Effector memory CD8-positive, alpha-beta T cell (primary cell): ENCODE measurements at regions not wholly inside any gene's neighbourhood (a gene's known extent, or its start where the extent isn't known, plus 50 kb on each side); places are given as distances from the start of the nearest gene placed in this dataset.
"Not testable (repeated sequence)": the region's sequence is repeated elsewhere in the genome, so short reads cannot be mapped to it uniquely, and the experiment has no call there.

Experiments used
- ATAC-seq: fragments of 150-1000 bp; cut with Tn5 transposase; replicated peaks from 2 replicates; pipeline ENCODE4 v1.10.0; 2021; ENCODE audit warnings: mild to moderate bottlenecking, moderate library complexity
- DNase-seq, 3 experiments: peaks; one replicate each; pipeline ENCODE4 v3.0.0; 2021
- H3K27ac Mint-ChIP-seq, 2 donors: one replicate each; pipeline ENCODE4 v1.8.0; 2022; ENCODE audit warnings: mild to moderate bottlenecking in 2 of 2, mixed read lengths in 2 of 2, moderate library complexity in 2 of 2
- H3K27me3 Mint-ChIP-seq, 2 donors: one replicate each; pipeline ENCODE4 v1.8.0; 2022; ENCODE audit warnings: mixed read lengths in 2 of 2
- H3K36me3 Mint-ChIP-seq: one replicate; pipeline ENCODE4 v1.8.0; 2022; ENCODE audit warnings: mild to moderate bottlenecking, moderate library complexity, mixed read lengths; ENCODE audit not compliant: insufficient read depth
- H3K4me1 Mint-ChIP-seq, 2 donors: one replicate each; pipeline ENCODE4 v1.8.0; 2022; ENCODE audit warnings: low read depth in 2 of 2, mixed read lengths in 2 of 2
- H3K4me3 Mint-ChIP-seq, 2 donors: one replicate each; pipeline ENCODE4 v1.8.0; 2022; ENCODE audit warnings: mild to moderate bottlenecking in 2 of 2, mixed read lengths in 2 of 2, moderate library complexity in 2 of 2
- H3K9me3 Mint-ChIP-seq, 2 donors: one replicate each; pipeline ENCODE4 v1.8.0; 2022; ENCODE audit warnings: mixed read lengths in 2 of 2

DNA sequence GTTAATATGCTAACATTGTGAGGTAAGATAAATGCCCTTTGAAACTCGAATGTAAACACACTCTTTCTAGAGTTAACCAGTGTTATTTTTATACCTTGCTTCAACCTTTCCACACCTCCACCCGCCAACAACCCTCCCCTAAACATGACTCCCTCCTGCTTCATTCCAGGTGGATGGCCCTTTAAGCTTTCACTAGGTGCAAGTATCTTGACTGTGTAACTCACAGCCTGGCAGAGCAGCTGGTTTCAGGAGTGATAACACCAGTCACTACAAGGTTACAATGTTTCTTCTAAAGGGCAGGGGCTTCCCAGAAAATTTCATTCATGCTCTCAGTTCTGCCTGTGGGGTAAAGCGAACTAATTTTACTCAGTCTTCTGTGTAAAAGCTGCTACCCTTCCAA, 318.1 kb upstream of the FRG1 start:
- not testable (repeated sequence) for DNase-seq, H3K27me3 Mint-ChIP-seq, ATAC-seq, H3K4me3 Mint-ChIP-seq, H3K36me3 Mint-ChIP-seq, H3K27ac Mint-ChIP-seq, H3K9me3 Mint-ChIP-seq, H3K4me1 Mint-ChIP-seq

DNA sequence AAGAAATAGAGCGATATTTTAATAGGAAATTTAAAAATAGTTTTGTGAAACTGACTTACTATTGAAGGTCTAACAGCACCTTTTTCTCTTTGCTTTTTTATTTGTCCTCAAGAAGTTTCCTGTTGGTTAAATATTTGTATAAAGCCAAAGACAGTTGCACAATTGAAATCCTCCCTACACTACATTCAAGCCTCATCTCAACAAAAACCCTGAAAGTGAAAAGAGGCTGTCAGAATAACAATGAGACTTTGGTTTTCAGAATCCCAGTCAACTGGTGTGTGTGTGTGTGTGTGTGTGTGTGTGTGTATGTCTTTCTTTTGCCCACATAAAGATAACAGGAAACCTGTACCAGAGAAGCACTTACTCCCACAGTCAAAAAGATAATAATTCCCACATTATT, 313.6 kb upstream of the FRG1 start:
- H3K4me3 Mint-ChIP-seq, ATAC-seq, H3K36me3 Mint-ChIP-seq, H3K4me1 Mint-ChIP-seq, H3K27ac Mint-ChIP-seq, DNase-seq, H3K9me3 Mint-ChIP-seq, H3K27me3 Mint-ChIP-seq: not testable (repeated sequence)

DNA sequence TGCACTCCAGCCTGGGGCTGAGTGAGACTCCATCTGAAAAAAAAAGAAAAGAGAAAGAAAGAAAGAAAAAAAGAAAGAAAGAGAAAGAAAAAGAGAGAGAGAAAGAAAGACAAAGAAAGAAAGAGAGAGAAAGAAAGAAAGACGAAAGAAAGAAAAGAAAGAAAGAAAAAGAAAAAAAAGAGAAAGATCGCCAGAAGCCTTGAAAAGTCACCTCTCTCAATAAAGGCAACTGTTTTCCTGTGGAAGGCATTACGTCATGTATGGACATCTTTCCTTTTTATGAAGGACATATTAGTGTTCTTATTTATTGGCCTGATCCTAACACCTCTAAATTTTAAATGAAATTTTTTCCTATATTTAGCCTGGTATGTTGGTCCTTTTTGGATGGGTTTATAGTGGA, 310.9 kb upstream of the FRG1 start:
- H3K9me3 Mint-ChIP-seq, H3K4me1 Mint-ChIP-seq, H3K27me3 Mint-ChIP-seq, H3K4me3 Mint-ChIP-seq, DNase-seq, H3K36me3 Mint-ChIP-seq, H3K27ac Mint-ChIP-seq, ATAC-seq: not testable (repeated sequence)

DNA sequence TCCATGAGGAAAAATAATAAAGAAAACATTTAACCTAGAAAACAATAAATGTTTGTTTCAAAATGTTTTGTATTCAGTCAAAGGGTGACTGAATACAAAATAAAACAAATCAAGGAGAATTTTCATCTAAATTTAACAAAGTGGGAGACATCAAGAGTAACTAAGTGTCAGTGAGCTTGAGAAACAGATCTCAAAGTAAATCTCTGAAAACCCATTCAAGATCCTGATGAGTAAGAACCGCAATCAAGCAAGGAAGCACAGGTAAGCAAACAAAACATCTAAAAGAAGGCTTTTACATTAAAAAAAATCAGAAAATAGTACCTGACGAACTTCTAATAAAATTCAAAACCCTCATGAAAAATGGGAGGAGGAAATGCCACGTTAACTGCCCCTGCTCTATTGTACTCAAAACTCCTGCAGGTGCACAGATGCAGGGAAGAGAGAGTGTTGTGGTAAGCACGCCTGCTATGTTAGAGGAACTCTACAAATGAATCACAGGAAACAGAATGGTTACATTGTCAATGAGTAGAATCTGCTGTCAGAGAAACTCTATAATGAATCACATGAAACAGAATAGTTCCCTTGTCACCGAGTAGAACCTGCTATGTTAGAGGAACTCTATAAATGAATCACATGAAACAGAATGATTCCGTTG, 309.6 kb upstream of the FRG1 start:
- H3K4me1 Mint-ChIP-seq, H3K27ac Mint-ChIP-seq, H3K9me3 Mint-ChIP-seq, DNase-seq, H3K4me3 Mint-ChIP-seq, H3K36me3 Mint-ChIP-seq, H3K27me3 Mint-ChIP-seq, ATAC-seq: not testable (repeated sequence)

DNA sequence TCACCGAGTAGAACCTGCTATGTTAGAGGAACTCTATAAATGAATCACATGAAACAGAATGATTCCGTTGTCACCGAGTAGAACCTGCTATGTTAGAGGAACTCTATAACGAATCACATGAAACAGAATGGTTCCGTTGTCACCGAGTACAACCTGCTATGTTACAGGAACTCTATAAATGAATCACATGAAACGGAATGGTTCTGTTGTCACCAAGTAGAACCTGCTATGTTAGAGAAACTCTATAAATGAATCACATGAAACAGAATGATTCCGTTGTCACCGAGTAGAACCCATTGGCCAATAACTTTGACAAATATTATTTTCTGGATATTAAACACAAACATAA, 309.1 kb upstream of the FRG1 start:
- not testable (repeated sequence) for H3K4me1 Mint-ChIP-seq, ATAC-seq, DNase-seq, H3K4me3 Mint-ChIP-seq, H3K9me3 Mint-ChIP-seq, H3K27me3 Mint-ChIP-seq, H3K36me3 Mint-ChIP-seq, H3K27ac Mint-ChIP-seq

DNA sequence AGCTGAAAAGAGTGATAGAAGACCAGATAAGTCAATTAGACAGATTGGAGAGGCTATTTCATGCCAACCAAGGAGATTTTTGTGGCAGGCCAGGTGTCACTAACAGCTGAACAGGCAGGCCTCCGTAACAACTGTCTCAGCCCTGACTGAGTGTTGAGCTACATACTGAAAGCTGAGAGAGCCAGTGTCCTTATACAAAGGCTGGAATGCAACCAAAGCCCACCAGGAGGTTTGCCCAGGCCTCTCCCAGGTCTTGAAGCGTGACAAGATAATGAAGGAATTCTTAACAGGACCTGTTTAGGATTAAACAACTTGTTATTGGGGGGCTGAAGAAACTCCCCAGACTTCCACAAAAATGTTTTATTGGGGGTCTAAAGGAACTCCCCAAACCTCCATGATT, 290.2 kb upstream of the FRG1 start:
- not testable (repeated sequence) for ATAC-seq, H3K36me3 Mint-ChIP-seq, H3K27me3 Mint-ChIP-seq, H3K4me1 Mint-ChIP-seq, DNase-seq, H3K4me3 Mint-ChIP-seq, H3K27ac Mint-ChIP-seq, H3K9me3 Mint-ChIP-seq

DNA sequence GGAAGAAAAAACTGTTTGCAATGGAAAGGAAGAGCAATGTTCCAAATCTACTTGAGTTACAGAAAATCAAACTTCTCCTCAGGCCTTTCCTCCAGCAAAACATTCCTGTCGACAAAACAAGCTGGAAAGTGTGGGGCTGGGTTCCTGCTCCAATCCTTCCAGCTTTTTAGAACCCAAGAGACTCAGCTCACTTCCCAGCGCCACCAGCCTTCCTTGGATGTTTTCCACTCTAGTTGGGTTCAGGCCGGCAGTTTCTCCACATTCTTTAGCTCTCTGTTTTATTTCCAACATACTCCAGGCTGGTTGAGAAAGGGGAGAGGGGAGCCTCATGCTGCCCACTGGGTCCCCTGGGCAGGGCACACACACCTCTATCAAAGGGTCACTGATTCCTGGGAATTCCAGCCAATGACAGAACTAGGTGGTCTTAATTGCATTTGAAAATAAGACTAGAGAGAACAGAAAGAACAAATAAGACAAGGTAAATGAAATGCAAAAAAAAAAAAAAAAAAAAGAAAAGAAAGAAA, 287.5 kb upstream of the FRG1 start:
- H3K27me3 Mint-ChIP-seq, ATAC-seq, H3K36me3 Mint-ChIP-seq, H3K4me1 Mint-ChIP-seq, H3K9me3 Mint-ChIP-seq, H3K4me3 Mint-ChIP-seq, H3K27ac Mint-ChIP-seq, DNase-seq: not testable (repeated sequence)

DNA sequence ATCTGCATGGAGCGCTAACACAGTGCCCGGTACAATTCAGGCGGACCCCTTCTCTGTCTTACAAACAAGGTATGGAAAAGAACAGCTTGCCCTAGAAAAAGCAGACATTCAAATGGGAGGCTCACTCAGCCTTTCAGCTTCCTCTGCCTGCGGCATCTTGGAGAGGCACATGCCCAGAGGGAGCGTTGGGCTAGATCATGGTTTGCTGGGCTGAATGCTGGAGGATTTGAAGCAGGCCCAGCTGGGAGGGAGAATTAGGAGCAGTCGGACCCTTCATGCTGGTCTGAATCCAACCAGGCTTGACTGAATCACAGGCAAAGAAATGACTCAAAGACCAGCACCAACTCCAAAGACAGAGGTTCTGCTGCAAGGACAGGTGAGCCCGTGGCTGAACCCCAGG, 286.7 kb upstream of the FRG1 start:
- not testable (repeated sequence) for H3K27me3 Mint-ChIP-seq, H3K4me1 Mint-ChIP-seq, ATAC-seq, H3K4me3 Mint-ChIP-seq, H3K36me3 Mint-ChIP-seq, H3K27ac Mint-ChIP-seq, DNase-seq, H3K9me3 Mint-ChIP-seq

DNA sequence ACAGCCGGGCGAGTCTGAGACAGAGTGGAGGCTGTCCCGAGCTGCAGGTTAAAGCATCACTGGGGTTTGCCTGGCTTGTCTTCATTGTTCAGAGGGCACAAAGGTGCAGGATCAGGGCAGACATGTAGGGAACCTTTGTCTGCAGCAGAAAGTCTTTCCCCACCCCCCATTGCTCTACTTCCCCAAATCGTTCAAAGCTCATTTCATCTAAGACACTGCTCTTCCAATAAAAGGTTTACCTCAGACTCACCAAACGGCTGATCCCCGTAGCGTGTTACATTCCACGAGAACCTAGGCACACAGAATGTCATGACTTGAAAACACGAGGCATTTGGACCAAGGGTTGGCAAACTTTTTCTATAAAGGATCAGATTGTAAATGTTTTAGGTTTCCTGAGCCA, 286.3 kb upstream of the FRG1 start:
- DNase-seq, H3K4me3 Mint-ChIP-seq, H3K9me3 Mint-ChIP-seq, H3K27ac Mint-ChIP-seq, H3K36me3 Mint-ChIP-seq, H3K4me1 Mint-ChIP-seq, ATAC-seq, H3K27me3 Mint-ChIP-seq: not testable (repeated sequence)

DNA sequence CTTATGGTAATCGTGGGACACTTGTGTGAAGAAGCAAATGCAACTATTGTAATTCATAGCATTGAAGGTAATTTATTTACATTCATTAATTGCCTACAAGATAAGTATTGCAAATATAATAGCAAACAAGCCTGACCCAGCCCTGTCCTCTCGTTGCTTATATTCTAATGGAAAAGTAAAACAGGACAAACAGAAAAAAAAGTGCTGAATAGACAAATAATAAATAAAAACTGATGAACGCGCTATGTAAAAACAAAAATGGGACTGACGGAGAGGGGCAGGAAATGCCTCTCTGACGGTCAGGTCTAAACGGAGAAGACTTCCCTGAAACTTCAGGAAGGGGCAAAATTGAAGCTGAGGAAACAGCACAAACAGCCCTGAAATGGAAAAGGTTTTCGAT, 284.9 kb upstream of the FRG1 start:
- not testable (repeated sequence) for H3K27ac Mint-ChIP-seq, H3K4me1 Mint-ChIP-seq, H3K4me3 Mint-ChIP-seq, H3K36me3 Mint-ChIP-seq, H3K9me3 Mint-ChIP-seq, DNase-seq, ATAC-seq, H3K27me3 Mint-ChIP-seq

DNA sequence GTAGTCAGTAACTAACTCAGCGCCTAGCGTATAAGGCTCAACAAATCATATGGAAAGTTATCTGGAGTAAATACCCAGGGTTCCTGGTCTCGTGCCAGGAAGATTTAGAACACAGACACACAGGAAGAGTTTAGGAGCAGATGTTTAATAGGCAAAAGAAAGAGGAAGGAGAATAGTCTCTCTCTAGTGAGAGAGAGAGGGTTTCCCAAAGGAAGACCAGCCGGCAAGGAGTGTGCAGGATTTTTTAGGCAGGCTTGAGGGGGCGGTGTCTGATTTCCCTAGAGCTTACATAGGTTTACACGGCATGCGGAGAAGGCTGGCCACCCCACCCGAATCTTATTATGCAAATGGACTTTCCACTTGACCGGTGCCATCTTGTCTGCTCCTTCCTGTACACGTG, 284.0 kb upstream of the FRG1 start:
- no peaks in the 10 kb centered on the region for H3K36me3 Mint-ChIP-seq
- no peak overlapping the region for H3K27ac Mint-ChIP-seq
- no peaks in the 10 kb centered on the region for H3K27me3 Mint-ChIP-seq
- DNase-seq (no peak), ATAC-seq (no peak)
- no peaks in the 10 kb centered on the region for H3K4me1 Mint-ChIP-seq
- H3K4me3 Mint-ChIP-seq = no peak overlapping the region
- H3K9me3 Mint-ChIP-seq = no peaks in the 10 kb centered on the region

DNA sequence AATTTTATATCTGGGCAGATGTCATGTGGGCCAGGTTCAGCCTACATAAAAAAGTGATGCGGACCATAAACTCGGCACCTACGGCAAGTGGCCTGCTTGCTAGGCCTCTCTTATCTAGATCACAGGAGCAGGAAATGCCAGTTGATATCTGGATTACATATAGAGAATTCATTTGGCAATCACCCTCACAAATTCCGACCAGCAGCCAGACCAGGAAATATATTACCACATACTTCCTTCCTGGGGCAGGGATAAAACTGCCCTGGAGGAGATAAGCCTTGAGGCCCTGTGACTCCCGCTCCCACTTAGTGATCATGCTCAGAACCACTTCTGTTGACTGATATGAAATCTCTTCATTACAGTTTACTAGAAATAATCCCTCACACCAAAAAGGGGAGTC, 282.4 kb upstream of the FRG1 start:
- DNase-seq, ATAC-seq, H3K4me1 Mint-ChIP-seq, H3K4me3 Mint-ChIP-seq, H3K27me3 Mint-ChIP-seq, H3K9me3 Mint-ChIP-seq, H3K27ac Mint-ChIP-seq, H3K36me3 Mint-ChIP-seq: not testable (repeated sequence)

DNA sequence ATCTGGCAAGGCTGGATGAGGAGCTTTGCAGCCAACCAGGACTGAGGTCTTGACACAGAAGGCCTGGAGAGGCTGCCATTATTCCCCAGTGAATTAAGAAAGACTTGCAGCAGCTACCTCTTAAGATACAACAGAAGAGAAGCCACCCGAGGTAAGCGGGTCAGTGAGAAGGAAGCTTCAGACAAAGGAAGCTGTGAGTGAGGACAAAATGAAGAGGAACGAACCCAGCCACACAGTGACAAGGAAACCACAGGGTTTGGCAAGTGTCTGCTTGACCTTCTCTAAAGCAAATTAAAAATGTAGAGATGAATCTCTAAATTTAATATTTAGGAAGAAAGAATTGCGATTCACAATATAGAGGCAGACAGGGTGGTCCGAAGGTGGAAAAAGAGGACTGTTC, 281.8 kb upstream of the FRG1 start:
- not testable (repeated sequence) for DNase-seq, H3K4me1 Mint-ChIP-seq, H3K27ac Mint-ChIP-seq, H3K9me3 Mint-ChIP-seq, H3K36me3 Mint-ChIP-seq, ATAC-seq, H3K4me3 Mint-ChIP-seq, H3K27me3 Mint-ChIP-seq

DNA sequence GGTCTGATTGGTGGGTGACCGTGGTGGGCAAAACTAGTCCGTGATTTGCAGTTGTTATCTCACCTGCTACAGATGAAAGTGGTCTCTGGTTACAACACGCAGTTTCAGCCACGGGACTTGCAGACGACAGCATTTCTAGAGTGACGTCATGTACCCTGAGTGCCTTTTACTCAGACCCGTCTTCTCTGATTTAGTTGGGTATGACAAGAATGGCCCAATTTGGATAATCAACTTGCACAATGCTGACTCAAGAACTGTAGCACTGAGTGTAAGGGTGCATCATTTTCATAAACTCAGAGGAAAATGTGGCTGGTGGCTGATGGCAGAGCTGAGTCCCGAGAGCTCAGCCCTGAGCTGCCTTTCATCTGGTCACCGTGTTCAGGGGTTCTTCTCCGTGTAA, 281.4 kb upstream of the FRG1 start:
- H3K36me3 Mint-ChIP-seq = no peaks in the 10 kb centered on the region
- no peak overlapping the region for H3K27ac Mint-ChIP-seq
- no peak for ATAC-seq
- no peak for DNase-seq
- peaks cover 0 to under 1% of the 10 kb centered on the region in 2 donors for H3K9me3 Mint-ChIP-seq
- no peaks in the 10 kb centered on the region for H3K27me3 Mint-ChIP-seq
- H3K4me1 Mint-ChIP-seq = no peaks in the 10 kb centered on the region
- H3K4me3 Mint-ChIP-seq = no peak overlapping the region
